ENCODE measurements at regions not wholly inside any gene's neighbourhood (a gene's known extent, or its start where the extent isn't known, plus 50 kb on each side); places are given as distances from the start of the nearest gene placed in this dataset.

GRCh38 chr10:108307250-108307924, 1142.9 kb upstream of the SORCS1 start:
- Histone ChIP-seq H3K14ac (ENCODE audit: insufficient read depth, low read length) (no peak overlapping the region), H3K79me1 (ENCODE audit: insufficient read depth, low read depth, low read length, poor library complexity, severe bottlenecking) (no peaks in the 10 kb centered on the region), H2AK5ac (ENCODE audit: insufficient read length, low read length) (no peak overlapping the region), H3K27ac (ENCODE audit: insufficient read length, low read depth, low read length) (no peak overlapping the region), H3K9me3 (ENCODE audit: control insufficient read depth, low read depth, low read length) (no peaks in the 10 kb centered on the region), H3K9ac (ENCODE audit: extremely low read depth, insufficient read length, low read length) (no peak overlapping the region), H2AFZ (ENCODE audit: low read length) (no peak overlapping the region), H2BK20ac (ENCODE audit: low read depth, low read length, poor library complexity, severe bottlenecking) (no peak overlapping the region), H3K23ac (ENCODE audit: insufficient read length, low read depth, low read length) (no peak overlapping the region), H4K20me1 (ENCODE audit: control insufficient read depth, insufficient read depth, insufficient read length) (no peaks in the 10 kb centered on the region), H2BK12ac (ENCODE audit: insufficient read length, low read depth, low read length) (no peak overlapping the region), H3K18ac (ENCODE audit: insufficient read length, low read depth, low read length) (no peak overlapping the region), H2BK5ac (ENCODE audit: insufficient read length, low read length) (no peak overlapping the region), H4K91ac (ENCODE audit: insufficient read length, low read depth, low read length) (no peak overlapping the region), H4K5ac (ENCODE audit: insufficient read length, low read depth, low read length) (no peak overlapping the region), H3K56ac (ENCODE audit: insufficient read length, low read depth, low read length) (no peak overlapping the region), H3K4me1 (ENCODE audit: insufficient read depth, low read length) (no peaks in the 10 kb centered on the region), H3K4ac (ENCODE audit: low read depth, low read length) (no peak overlapping the region), H2BK120ac (ENCODE audit: low read depth, low read length, poor library complexity, severe bottlenecking) (no peak overlapping the region), H3K79me2 (ENCODE audit: insufficient read depth, low read length) (no peaks in the 10 kb centered on the region), H3K23me2 (ENCODE audit: insufficient read length, low read depth, low read length, poor library complexity, severe bottlenecking) (no peaks in the 10 kb centered on the region), H3K4me2 (ENCODE audit: insufficient read depth, insufficient read length, low read length) (no peak overlapping the region), H3T11ph (ENCODE audit: low read length) (no peak overlapping the region), H3K27me3 (ENCODE audit: insufficient read depth, low read length) (no peaks in the 10 kb centered on the region), H2BK15ac (ENCODE audit: low read depth, low read length) (no peak overlapping the region), H4K8ac (replicated peaks; ENCODE audit: insufficient read length, low read depth, low read length) (no peak overlapping the region)
- no peak overlapping the region for H3K4me3 Mint-ChIP-seq
- H3K36me3 Mint-ChIP-seq (ENCODE audit: insufficient read depth in 1 of 3, low read depth in 3 of 3) = no peaks in the 10 kb centered on the region
- H3K27ac Mint-ChIP-seq = no peak overlapping the region
- no peak for TF ChIP-seq CTCF (conservative IDR thresholded peaks at IDR 0.05)
- no peaks in the 10 kb centered on the region; the same call in 1 of the 2 replicates for H3K27me3 Mint-ChIP-seq (ENCODE audit: low read depth)
- no peaks in the 10 kb centered on the region for H3K4me1 Mint-ChIP-seq
- DNase-seq = no peak
- no peaks in the 10 kb centered on the region for H3K9me3 Mint-ChIP-seq

Measured in H9 (cell line).